ENCODE measurements at regions not wholly inside any gene's neighbourhood (a gene's known extent, or its start where the extent isn't known, plus 50 kb on each side); places are given as distances from the start of the nearest gene placed in this dataset.
A peak's percentile ranks its signal among the peaks of the same experiment; 100 is the strongest.
"Not testable (repeated sequence)": the region's sequence is repeated elsewhere in the genome, so short reads cannot be mapped to it uniquely, and the experiment has no call there.

DNA sequence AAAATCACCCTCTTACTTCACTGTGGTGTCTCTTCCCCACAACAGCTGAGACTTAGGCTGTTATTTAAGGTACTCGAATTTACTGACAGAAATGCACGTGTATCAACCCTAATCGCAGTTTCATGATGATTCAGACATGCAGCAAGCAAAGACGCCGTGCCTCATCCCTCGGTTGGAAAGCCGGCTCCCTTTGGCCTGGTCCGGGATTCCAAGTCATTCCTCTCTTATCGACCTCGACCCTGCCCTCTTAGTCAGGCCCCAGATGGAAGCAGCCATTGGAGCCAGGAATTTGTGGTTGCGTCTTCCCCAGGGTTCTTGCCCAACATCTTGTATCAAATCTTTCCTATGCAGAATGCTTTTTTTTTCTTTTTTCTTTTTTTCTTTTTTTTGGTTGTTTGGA lies 229.5 kb downstream of the GATA3 start:
- H3K9me3 ChIP-seq: no peaks in the 10 kb centered on the region
- DNase-seq (ENCODE audit: low spot score in 2 of 2): no peak
- in situ Hi-C loops (cut with MboI; ENCODE audit: low sequenced_read_pairs): no loop called here
- no peaks in the 10 kb centered on the region for H3K4me1 ChIP-seq
- H3K36me3 ChIP-seq (replicated peaks): no peaks in the 10 kb centered on the region
- no peaks in the 10 kb centered on the region for H3K27me3 ChIP-seq (ENCODE audit: low read depth)
- H3K4me3 ChIP-seq: no peak overlapping the region

DNA sequence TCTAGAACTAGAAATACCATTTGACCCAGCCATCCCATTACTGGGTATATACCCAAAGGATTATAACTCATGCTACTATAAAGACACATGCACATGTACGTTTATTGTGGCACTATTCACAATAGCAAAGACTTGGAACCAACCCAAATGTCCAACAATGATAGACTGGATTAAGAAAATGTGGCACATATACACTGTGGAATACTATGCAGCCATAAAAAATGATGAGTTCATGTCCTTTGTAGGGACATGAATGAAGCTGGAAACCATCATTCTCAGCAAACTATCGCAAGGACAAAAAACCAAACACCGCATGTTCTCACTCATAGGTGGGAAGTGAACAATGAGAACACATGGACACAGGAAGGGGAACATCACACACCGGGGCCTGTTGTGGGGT lies 231.5 kb downstream of the GATA3 start:
- H3K4me3 ChIP-seq; H3K27me3 ChIP-seq (ENCODE audit: low read depth); in situ Hi-C loops (cut with MboI; ENCODE audit: low sequenced_read_pairs); H3K9me3 ChIP-seq; H3K36me3 ChIP-seq (replicated peaks); H3K4me1 ChIP-seq; DNase-seq (ENCODE audit: low spot score in 2 of 2): not testable (repeated sequence)

DNA sequence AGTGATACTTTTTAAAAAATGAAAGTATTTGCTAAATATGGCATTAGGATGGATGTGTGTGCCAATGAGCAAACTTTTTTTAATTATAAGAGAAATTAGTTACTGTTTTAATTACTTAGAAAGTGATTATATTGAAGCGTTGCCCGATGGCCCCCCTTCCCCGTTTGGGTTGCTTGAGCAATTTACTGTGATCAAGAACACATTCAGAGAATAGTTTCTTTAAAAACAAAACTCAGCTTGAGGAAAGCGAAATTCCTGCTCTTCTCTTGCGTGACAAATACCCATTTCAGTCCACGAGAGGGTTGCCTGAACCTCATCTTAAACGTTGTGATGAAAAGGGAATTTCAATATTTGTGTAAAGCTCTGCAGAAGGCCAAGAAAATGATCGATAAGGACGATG lies 234.1 kb downstream of the GATA3 start:
- no peak overlapping the region for H3K4me3 ChIP-seq
- no peaks in the 10 kb centered on the region for H3K36me3 ChIP-seq (replicated peaks)
- in situ Hi-C loops (cut with MboI; ENCODE audit: low sequenced_read_pairs): no loop called here
- H3K27me3 ChIP-seq (ENCODE audit: low read depth): no peaks in the 10 kb centered on the region
- H3K9me3 ChIP-seq: no peaks in the 10 kb centered on the region
- no peaks in the 10 kb centered on the region for H3K4me1 ChIP-seq
- no peak for DNase-seq (ENCODE audit: low spot score in 2 of 2)

DNA sequence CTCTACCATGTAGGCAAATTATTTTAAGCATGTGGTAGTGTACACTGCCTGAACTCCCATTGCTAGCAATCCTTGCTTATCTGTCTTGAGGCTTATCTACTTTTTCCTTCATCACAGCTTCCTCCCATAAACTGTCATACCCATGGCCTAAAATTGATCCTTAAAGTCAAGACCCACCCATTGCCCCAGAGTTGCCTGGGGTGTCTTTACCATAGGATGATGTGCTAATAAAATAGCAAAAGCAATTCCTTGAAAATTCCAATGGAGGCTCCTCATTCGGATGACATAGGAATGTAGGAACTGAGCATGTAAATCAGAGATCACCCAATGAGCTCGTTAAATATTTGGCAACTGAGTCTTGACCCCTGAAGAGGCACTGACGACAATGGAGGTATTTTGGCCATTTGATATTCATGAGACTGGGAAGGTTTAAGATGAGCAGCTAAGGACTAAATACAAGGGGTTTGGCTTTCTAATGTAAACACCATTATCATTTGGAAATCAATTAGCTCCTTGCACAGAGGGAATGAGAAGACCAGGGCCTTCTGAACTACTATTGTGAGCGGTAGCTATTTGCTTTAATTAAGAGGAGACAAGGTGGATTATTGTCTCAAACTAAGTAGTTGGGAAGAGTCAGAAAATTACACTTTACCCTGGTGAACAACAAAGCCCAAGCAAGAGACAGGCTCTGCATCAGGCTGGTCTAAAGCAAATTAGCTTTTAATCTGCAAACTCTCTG lies 234.9 kb downstream of the GATA3 start:
- no peak overlapping the region for H3K4me3 ChIP-seq
- DNase-seq (ENCODE audit: low spot score in 2 of 2): no peak
- H3K9me3 ChIP-seq: no peaks in the 10 kb centered on the region
- in situ Hi-C loops (cut with MboI; ENCODE audit: low sequenced_read_pairs): no loop called here
- H3K4me1 ChIP-seq: no peaks in the 10 kb centered on the region
- H3K27me3 ChIP-seq (ENCODE audit: low read depth): no peaks in the 10 kb centered on the region
- no peaks in the 10 kb centered on the region for H3K36me3 ChIP-seq (replicated peaks)

DNA sequence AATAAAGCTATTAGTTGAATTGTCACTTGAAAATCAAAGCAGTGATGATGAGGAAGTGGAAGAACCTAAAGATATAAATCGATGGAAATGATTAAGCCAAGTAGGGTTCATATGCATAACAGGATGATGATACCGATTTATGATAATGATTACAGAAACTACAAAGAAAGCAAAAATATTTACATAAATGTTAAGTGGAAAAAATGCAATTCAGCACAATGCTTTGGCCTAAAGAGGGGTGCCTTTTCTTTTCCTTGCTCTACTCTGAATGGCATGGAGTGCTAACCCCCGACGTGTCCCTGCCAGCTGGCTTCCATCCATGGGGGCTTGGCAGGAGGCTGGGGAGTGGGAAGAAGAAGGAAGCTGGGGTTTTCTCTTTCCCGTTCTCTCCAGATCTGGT lies 240.3 kb downstream of the GATA3 start:
- Histone ChIP-seq H3K27me3 (ENCODE audit: low read depth) (peaks cover 14% of the 10 kb centered on the region), H3K9me3 (no peaks in the 10 kb centered on the region), H3K4me1 (no peaks in the 10 kb centered on the region), H3K4me3 (no peak overlapping the region), H3K36me3 (replicated peaks) (no peaks in the 10 kb centered on the region)
- in situ Hi-C loops (cut with MboI; ENCODE audit: low sequenced_read_pairs): no loop called here
- no peak for DNase-seq (ENCODE audit: low spot score in 2 of 2)

DNA sequence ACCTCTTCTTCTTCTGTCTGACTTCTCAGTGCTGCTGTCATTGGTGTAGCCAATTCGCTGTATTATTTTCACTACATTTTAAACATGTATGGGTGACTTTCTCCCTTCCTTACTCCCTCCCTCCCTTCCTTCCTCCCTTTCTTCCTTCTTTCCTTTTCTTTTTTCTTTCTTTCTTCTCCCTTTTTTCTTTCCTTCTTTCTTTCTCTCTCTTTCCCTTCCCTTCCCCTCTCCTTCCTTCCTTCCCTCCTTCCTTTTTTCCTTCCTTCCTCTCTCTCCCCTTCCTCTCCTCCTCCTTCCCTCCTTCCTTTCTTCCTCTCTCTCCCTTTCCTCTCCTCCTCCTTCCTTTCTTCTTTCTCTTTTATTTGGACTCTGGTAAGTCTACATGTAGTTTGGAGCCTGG lies 240.8 kb downstream of the GATA3 start:
- no peak overlapping the region for H3K4me3 ChIP-seq
- DNase-seq (ENCODE audit: low spot score in 2 of 2): no peak
- H3K9me3 ChIP-seq: no peaks in the 10 kb centered on the region
- no peaks in the 10 kb centered on the region for H3K4me1 ChIP-seq
- H3K36me3 ChIP-seq (replicated peaks): no peaks in the 10 kb centered on the region
- in situ Hi-C loops (cut with MboI; ENCODE audit: low sequenced_read_pairs): no loop called here
- peaks cover 14% of the 10 kb centered on the region for H3K27me3 ChIP-seq (ENCODE audit: low read depth)

DNA sequence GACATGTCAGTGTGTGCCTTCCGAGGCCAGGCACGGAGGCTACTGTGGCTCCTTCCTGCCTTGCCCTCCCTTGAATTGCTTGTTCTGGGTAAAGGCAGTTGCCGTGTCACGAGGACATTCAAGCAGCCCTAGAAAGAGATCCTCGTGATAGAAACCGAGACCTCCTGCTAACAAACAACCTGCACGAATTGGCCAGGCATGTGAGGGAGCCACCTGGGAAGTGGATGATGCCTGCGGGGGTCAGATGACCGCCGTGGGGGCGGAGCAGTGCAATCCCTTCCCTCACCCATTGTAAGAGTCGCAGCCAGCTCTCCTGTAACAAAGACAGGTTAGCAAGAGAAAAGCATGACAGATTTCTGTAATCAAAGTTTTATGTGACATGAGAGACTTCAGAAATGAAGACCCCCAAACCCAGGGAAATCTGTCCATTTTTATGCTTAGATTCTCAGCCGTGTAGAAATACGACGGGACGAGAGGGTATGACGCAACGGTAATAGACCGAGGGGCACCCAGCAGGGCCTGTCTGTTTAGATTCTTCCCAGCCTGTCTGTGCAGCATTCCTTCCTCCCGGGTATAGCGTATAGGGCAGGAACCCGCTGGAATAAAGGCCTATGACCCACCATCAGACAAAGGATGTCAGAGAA lies 241.7 kb downstream of the GATA3 start:
- Histone ChIP-seq H3K27me3 (ENCODE audit: low read depth) (peaks cover 14% of the 10 kb centered on the region), H3K36me3 (replicated peaks) (no peaks in the 10 kb centered on the region), H3K4me1 (no peaks in the 10 kb centered on the region), H3K4me3 (no peak overlapping the region), H3K9me3 (no peaks in the 10 kb centered on the region)
- in situ Hi-C loops (cut with MboI; ENCODE audit: low sequenced_read_pairs): no loop called here
- DNase-seq (ENCODE audit: low spot score in 2 of 2): no peak

DNA sequence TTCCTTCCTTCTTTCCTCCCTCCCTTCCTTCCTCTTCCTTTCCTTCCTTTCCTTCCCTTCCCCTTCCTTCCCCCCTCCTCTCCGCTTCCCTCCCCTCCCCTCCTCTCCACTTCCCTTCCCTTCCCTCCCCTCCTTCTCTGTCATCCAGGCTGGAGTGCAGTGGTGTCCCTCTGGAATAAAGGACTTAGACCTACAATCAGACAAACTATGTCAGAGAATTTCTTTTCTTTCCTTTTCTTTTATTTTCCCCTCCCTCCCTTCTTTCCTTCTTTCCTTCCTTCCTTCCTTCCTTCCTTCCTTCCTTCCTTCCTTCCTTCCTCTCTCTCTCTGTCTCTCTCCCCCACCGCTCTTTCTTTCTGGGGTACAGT lies 242.2 kb downstream of the GATA3 start:
- H3K4me3 ChIP-seq: no peak overlapping the region
- no peaks in the 10 kb centered on the region for H3K9me3 ChIP-seq
- H3K36me3 ChIP-seq (replicated peaks): no peaks in the 10 kb centered on the region
- no peak for DNase-seq (ENCODE audit: low spot score in 2 of 2)
- in situ Hi-C loops (cut with MboI; ENCODE audit: low sequenced_read_pairs): no loop called here
- H3K27me3 ChIP-seq (ENCODE audit: low read depth): peaks cover 14% of the 10 kb centered on the region
- H3K4me1 ChIP-seq: no peaks in the 10 kb centered on the region

DNA sequence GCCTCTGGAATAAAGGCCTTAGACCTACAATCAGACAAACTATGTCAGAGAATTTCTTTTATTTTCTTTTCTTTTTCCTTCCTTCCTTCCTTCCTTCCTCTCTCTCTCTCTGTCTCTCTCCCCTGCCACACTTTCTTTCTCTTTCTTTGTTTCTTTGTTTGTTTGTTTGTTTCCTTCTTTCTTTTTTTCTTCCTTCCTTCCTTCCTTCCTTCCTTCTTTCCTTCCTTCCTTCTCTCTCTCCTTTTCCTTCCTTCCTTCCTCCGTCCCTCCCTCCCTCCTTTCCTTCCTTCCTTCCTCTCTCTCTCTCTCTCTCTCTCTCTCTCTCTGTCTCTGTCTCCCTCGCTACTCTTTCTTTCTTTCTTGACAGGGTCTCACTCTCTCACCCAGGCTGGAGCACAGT lies 242.6 kb downstream of the GATA3 start:
- no peaks in the 10 kb centered on the region for H3K9me3 ChIP-seq
- in situ Hi-C loops (cut with MboI; ENCODE audit: low sequenced_read_pairs): no loop called here

DNA sequence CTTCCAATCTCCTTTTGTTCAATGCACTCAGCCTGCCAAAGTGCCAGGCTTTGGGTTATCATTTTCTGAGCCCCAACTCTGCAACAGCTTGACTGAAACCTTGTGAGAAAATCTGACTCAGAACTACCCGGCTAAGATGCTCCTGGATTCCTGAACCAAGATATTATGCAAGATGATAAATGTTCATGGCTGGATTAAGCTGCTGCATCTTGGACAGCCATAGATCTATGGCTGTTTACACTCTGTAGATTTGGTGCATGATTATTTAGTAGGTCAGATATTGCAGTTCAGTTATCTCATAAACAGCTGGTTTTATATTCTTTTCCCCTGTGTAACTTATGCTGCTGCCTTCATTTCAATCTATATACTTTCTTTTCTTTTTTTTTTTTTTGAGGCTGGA lies 243.5 kb downstream of the GATA3 start:
- in situ Hi-C loops (cut with MboI; ENCODE audit: low sequenced_read_pairs): no loop called here
- Histone ChIP-seq H3K36me3 (replicated peaks) (no peaks in the 10 kb centered on the region), H3K4me1 (no peaks in the 10 kb centered on the region; the same call in 1 of the 2 replicates), H3K4me3 (no peak overlapping the region), H3K27me3 (ENCODE audit: low read depth) (peaks cover 14% of the 10 kb centered on the region), H3K9me3 (no peaks in the 10 kb centered on the region)
- DNase-seq (ENCODE audit: low spot score in 2 of 2): no peak

More for the DNA sequence above, 242.6 kb downstream of the GATA3 start:
- Histone ChIP-seq H3K4me3 (no peak overlapping the region), H3K36me3 (replicated peaks) (no peaks in the 10 kb centered on the region), H3K27me3 (ENCODE audit: low read depth) (peaks cover 14% of the 10 kb centered on the region), H3K4me1 (no peaks in the 10 kb centered on the region; the same call in 1 of the 2 replicates)
- DNase-seq (ENCODE audit: low spot score in 2 of 2): no peak

DNA sequence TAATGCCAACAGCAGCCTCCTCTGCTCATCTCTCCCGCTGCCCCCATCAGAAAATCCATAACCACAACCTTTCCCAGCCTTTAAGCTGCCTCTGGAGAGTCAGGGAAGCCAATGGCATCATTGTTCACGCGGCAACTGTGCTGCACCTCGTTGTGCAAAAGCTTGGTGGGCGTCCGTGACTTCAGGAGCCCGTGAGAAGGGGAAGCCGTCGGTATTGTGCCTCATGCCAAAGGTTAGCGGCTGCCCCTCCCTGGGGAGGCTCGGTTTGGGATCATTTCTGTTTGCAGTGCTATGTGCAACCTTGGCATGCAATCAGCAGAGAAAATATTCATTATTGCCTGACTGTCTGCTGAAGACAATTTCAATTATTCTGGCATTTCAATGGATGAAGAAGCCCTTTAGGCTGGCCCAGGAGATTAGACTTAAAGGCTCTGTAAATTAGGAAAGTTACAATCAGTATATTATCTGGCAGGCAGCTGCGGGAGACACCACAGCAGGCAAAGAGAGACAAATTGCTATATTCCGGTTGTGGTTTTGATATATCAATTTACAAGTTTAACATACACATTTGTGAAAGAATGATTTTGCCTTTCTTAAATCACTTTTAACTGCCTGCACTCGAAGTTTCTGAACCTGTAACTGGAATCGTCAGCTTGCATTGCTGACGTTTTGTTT lies 244.5 kb downstream of the GATA3 start:
- peaks cover 14% of the 10 kb centered on the region for H3K27me3 ChIP-seq (ENCODE audit: low read depth)
- no peaks in the 10 kb centered on the region for H3K36me3 ChIP-seq (replicated peaks)
- H3K4me3 ChIP-seq: no peak overlapping the region
- in situ Hi-C loops (cut with MboI; ENCODE audit: low sequenced_read_pairs): no loop called here
- H3K9me3 ChIP-seq: no peaks in the 10 kb centered on the region
- H3K4me1 ChIP-seq: peaks cover under 1% of the 10 kb centered on the region; the same call in 1 of the 2 replicates
- no peak for DNase-seq (ENCODE audit: low spot score in 2 of 2)

DNA sequence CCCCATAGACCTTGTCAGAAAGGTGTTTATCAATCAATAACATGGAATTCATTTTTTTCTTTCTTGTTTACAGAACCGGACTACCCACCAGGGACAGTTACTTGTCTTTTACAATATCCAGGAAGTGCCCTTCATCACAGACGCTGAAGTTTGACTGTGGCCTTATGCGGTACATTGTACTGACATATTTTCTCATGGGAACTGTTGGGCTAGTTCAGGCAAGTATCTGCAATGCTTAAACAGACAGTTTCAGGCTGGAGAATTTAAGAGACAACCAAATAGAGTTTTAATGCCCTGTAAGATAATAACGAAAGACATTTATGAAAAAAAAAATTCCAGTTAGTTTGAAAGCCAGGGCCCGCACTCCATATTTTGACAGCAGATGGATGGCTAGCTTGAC lies 246.4 kb downstream of the GATA3 start:
- in situ Hi-C loops (cut with MboI; ENCODE audit: low sequenced_read_pairs): no loop called here

DNA sequence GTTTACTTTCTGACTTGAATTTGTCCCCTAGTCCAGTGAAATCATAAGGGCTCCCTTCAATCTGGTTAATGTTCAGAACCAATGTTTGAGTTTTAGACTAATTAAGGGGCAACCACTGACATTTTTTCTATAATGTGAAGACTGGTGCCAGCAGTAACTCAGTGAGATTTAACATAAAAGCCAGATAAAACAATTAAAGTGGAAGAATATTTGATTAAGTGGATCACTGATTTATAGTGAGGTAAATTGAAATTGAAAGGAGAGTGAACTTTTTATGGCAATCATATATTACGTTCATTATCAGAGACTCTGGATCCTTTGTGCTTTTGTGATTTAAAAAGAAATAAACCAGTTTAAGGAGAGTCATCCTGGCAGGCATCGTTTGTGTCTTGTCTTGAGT lies 246.8 kb downstream of the GATA3 start:
- in situ Hi-C loops (cut with MboI; ENCODE audit: low sequenced_read_pairs): no loop called here
- Histone ChIP-seq H3K4me3 (no peak overlapping the region), H3K4me1 (peaks cover 6% of the 10 kb centered on the region; the same call in 1 of the 2 replicates), H3K36me3 (replicated peaks) (no peaks in the 10 kb centered on the region), H3K9me3 (no peaks in the 10 kb centered on the region), H3K27me3 (ENCODE audit: low read depth) (peaks cover 14% of the 10 kb centered on the region)
- DNase-seq (ENCODE audit: low spot score in 2 of 2): no peak

More for the DNA sequence above, 246.4 kb downstream of the GATA3 start:
- DNase-seq (ENCODE audit: low spot score in 2 of 2): no peak
- Histone ChIP-seq H3K4me1 (peaks cover 6% of the 10 kb centered on the region; the same call in 1 of the 2 replicates), H3K36me3 (replicated peaks) (no peaks in the 10 kb centered on the region), H3K9me3 (no peaks in the 10 kb centered on the region), H3K4me3 (no peak overlapping the region), H3K27me3 (ENCODE audit: low read depth) (peaks cover 14% of the 10 kb centered on the region)

DNA sequence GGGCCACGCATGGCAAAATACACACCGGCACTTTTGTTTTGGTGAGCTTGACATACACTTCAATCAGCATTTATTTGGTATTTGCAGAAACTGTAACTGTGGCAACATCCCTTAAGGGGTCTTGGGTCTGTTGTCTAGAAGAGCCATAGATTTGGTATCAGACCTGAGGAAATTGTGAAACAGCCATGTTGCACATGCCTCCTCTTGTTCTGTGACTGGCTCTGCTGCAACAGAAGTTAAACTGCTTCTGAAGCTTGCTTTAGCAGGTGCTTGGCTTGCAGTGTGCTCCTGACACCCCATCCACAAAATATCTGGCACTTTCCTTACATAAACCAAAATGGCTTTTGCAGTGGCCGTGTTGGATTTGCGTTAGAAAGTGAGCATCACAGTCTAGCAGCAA lies 247.3 kb downstream of the GATA3 start:
- Histone ChIP-seq H3K27me3 (ENCODE audit: low read depth) (peaks cover 14% of the 10 kb centered on the region), H3K4me1 (peaks cover 8% of the 10 kb centered on the region; the same call in 1 of the 2 replicates), H3K4me3 (no peak overlapping the region), H3K9me3 (no peaks in the 10 kb centered on the region), H3K36me3 (replicated peaks) (no peaks in the 10 kb centered on the region)
- DNase-seq (ENCODE audit: low spot score in 2 of 2): peak in 1 of 2 experiments; percentile 43
- in situ Hi-C loops (cut with MboI; ENCODE audit: low sequenced_read_pairs): no loop called here

All from HAP-1 (cell line).